ENCODE measurements at regions not wholly inside any gene's neighbourhood (a gene's known extent, or its start where the extent isn't known, plus 50 kb on each side); places are given as distances from the start of the nearest gene placed in this dataset.

GRCh38 chr11:112829971-112830654 lies 131.1 kb upstream of the NCAM1 start:
- CTCF ChIA-PET (ENCODE audit: partially characterized antibody): interaction anchor here (1.1 to 3.3 kb wide), 5 partner anchors 12 to 376 kb away, joined by 3 to 13 read pairs (median 4); partner anchors contain the start of gene NCAM1
- TF ChIP-seq TBP (IDR thresholded peaks at IDR 0.05; ENCODE audit: low read depth, low read length): no peak
- no peak for TF ChIP-seq SIN3A (conservative IDR thresholded peaks at IDR 0.05 in 1 of 2, IDR thresholded peaks at IDR 0.05 in 1 of 2; ENCODE audit: low read depth in 1 of 2, low read length in 2 of 2)
- no peak for TF ChIP-seq TAF1 (IDR thresholded peaks at IDR 0.05; ENCODE audit: low read depth, low read length)

More at GRCh38 chr11:112829971-112830654, 131.1 kb upstream of the NCAM1 start:
- Histone ChIP-seq H3K4me2 (ENCODE audit: insufficient read depth in 1 of 2, low read depth in 2 of 2, low read length in 2 of 2) (no peak overlapping the region), H3K9ac (replicated peaks in 1 of 4; ENCODE audit: extremely low read depth in 1 of 4, low read depth in 3 of 4, low read length in 3 of 4) (no peak overlapping the region), H2BK20ac (ENCODE audit: low read length) (no peak overlapping the region), H4K91ac (replicated peaks; ENCODE audit: insufficient read length, low read length) (no peak overlapping the region), H3K27ac (ENCODE audit: low read depth, low read length) (no peak overlapping the region), H2BK120ac (replicated peaks; ENCODE audit: low read depth, low read length) (no peak overlapping the region), H4K8ac (ENCODE audit: extremely low read depth, insufficient read depth, low read length) (no peak overlapping the region), H2BK5ac (ENCODE audit: low read depth, low read length) (no peak overlapping the region), H3K36me3 (ENCODE audit: control insufficient read depth in 2 of 4, insufficient read depth in 4 of 4, low read length in 3 of 4) (no peaks in the 10 kb centered on the region), H3K14ac (ENCODE audit: insufficient read length) (no peak overlapping the region), H4K5ac (ENCODE audit: insufficient read length, low read depth, low read length) (no peak overlapping the region), H3K18ac (ENCODE audit: extremely low read depth, low read length) (no peak overlapping the region), H3K4me1 (replicated peaks in 1 of 4; ENCODE audit: control insufficient read depth in 3 of 4, insufficient read depth in 4 of 4, low read length in 3 of 4) (peaks cover 1 to 7% (median 5%) of the 10 kb centered on the region in 4 experiments; a peak in 4 of 7 replicates), H2BK15ac (ENCODE audit: low read length) (no peak overlapping the region), H3K4me3 (ENCODE audit: extremely low read depth in 1 of 4, insufficient read depth in 2 of 4, low read depth in 3 of 4, low read length in 4 of 4) (no peak overlapping the region), H2BK12ac (ENCODE audit: low read depth, low read length) (no peak overlapping the region), H3K23me2 (ENCODE audit: low read depth, low read length) (0 out of 2 replicates have a peak, but pooled peaks cover 3% of the 10 kb centered on the region), H3K27me3 (replicated peaks in 1 of 4; ENCODE audit: control insufficient read depth in 3 of 4, extremely low read depth in 1 of 4, insufficient read depth in 3 of 4, low read length in 3 of 4) (no peaks in the 10 kb centered on the region), H3K23ac (ENCODE audit: insufficient read length) (no peak overlapping the region), H4K20me1 (replicated peaks in 1 of 2; ENCODE audit: control insufficient read depth in 1 of 2, insufficient read depth in 2 of 2, low read length in 2 of 2) (no peaks in the 10 kb centered on the region), H2AFZ (ENCODE audit: low read length) (no peak overlapping the region), H3K56ac (replicated peaks; ENCODE audit: insufficient read length, low read depth, low read length) (no peak overlapping the region), H3K4ac (replicated peaks; ENCODE audit: insufficient read length, low read depth, low read length) (no peak overlapping the region), H3K79me1 (ENCODE audit: low read depth, low read length) (no peaks in the 10 kb centered on the region), H3K79me2 (ENCODE audit: control insufficient read depth in 1 of 2, insufficient read depth in 2 of 2, low read length in 2 of 2) (no peaks in the 10 kb centered on the region), H3K9me3 (ENCODE audit: insufficient read depth in 2 of 2, low read depth in 1 of 2, low read length in 1 of 2) (no peaks in the 10 kb centered on the region), H2AK5ac (ENCODE audit: low read depth, low read length) (no peak overlapping the region)
- WGBS, 2 experiments (ENCODE audit: extremely low coverage in 1 of 2, insufficient coverage in 1 of 2, insufficient read length in 1 of 2, insufficient replicate concordance in 2 of 2, low coverage in 1 of 2, low lambda C conversion rate in 2 of 2, missing lambda C conversion rate in 1 of 2): 87% methylated on average over 6 of the region's 6 CpGs; no CpG with 5 or more reads in 1 of the 2 experiments
- POLR2A ChIA-PET (ENCODE audit: partially characterized antibody): no interaction called here
- FAIRE-seq (no peak), DNase-seq (ENCODE audit: low read depth in 1 of 2, low spot score in 2 of 2) (no peak)

Measured in H1 (cell line).